Prostate gland (tissue), 2 donors: ENCODE measurements at regions not wholly inside any gene's neighbourhood (a gene's known extent, or its start where the extent isn't known, plus 50 kb on each side); places are given as distances from the start of the nearest gene placed in this dataset.

ENCODE experiments used
- CTCF ChIP-seq, 4 experiments: fragments of 200-600 bp in 2 of 4; fragments of 450-650 bp in 2 of 4; sonication (generic) in 2 of 4; IDR thresholded peaks; 1 replicate in 3 of 4; 2 replicates in 1 of 4; pipeline ENCODE4 v1.5.1; 2016 to 2019; ENCODE audit warnings: antibody characterized with exemption in 4 of 4, mild to moderate bottlenecking in 2 of 4, moderate library complexity in 2 of 4
- POLR2A ChIP-seq: fragments of 450-650 bp; IDR thresholded peaks from one replicate; pipeline ENCODE4 v1.6.1; 2016; ENCODE audit warnings: antibody characterized with exemption, mild to moderate bottlenecking

- TF ChIP-seq CTCF (IDR thresholded peaks at IDR 0.05) (no peak), POLR2A (no peak)
Measured at GRCh38 chr1:14055442-14056223, 355.6 kb downstream of the PRDM2 start.
